Inferior parietal cortex (tissue), 1 donor: ENCODE measurements at regions not wholly inside any gene's neighbourhood (a gene's known extent, or its start where the extent isn't known, plus 50 kb on each side); places are given as distances from the start of the nearest gene placed in this dataset.

ENCODE experiments used
- DNase-seq: peaks from one replicate; pipeline ENCODE4 v3.0.0-alpha.2; 2016; ENCODE audit errors: extremely low spot score

DNA sequence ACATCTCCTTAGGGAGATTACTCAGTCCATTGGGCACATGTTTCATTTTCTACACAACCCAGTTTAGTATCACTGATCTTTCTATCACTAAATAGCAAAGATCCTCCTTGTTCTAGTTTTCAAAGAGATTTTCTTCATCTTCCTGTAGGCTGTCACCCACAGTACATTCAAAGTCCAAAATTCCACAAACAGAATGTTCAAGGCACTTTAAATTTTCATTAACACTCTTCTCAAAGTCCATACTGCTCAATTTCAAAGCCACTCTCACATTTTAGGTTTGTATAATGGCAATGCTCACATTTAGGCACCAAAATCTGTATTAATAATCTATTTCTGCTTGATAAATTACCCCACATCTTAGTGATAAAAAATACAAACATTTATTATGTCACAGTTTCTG, 152.8 kb downstream of the FSIP2 start:
- DNase-seq, result no peak

DNA sequence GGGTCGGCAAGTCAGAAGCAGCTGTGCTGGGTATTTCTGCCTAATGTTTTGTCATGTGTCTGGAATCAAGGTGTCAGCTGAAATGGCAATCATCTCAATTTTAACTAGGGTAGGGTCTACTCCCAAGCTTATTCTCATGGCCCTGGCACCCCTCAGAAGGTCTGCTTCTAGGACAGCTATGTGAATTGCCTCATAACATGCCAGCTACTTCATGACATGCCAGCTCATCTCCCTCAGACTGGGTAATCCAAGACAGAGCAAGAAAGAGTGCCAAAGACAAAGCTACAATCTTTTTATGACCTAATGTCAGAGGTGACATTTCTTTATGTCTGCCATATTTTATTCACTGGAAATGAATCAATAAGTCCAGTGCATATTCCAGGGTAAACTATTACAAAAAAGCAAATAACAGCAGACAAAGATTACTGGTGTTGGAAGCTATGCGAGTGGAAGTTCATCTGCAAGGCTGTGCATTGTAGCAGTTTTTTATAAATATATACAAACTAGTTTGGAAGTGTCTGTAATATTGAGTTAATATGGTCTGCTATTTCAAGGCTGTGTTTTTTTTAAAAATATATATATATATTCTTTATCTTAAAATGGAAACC, 153.3 kb downstream of the FSIP2 start:
- no peak for DNase-seq

DNA sequence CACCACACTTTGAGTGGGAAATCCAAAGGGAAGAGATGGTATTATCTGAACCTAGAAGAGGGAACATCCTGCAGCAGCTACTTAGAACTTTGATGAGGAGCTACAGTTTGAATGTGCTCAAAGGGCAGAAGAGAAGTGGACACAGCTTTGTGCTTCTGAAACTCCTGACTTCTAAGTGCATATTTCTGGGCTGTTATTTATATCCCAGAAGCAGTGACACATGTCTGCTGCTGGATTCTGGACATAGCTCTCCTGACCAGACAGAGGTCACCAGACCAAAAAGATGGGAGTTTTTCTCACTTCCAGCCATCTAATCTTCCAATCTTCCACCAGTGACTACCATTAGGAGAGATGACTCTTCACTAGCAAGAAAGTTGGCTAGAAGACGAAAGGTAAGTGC, 153.9 kb downstream of the FSIP2 start:
- no peak for DNase-seq

DNA sequence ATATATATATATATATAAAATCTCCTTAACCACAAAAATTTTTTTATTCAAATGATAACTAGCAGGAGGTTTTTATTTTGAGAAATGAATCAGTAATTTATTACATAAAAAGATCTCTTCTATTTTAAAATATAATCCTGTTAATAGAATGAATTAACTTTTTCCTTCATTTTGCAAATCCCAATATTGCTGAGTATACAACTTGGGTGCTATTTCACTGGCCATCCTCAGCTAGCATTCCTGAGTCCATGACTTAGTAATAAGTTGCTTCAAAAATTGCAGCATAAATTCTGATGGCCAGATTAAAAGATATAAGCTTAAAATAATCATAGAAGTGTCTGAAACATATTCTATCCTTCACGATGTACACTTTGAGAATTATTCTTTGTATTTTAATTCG, 155.6 kb downstream of the FSIP2 start:
- no peak for DNase-seq

DNA sequence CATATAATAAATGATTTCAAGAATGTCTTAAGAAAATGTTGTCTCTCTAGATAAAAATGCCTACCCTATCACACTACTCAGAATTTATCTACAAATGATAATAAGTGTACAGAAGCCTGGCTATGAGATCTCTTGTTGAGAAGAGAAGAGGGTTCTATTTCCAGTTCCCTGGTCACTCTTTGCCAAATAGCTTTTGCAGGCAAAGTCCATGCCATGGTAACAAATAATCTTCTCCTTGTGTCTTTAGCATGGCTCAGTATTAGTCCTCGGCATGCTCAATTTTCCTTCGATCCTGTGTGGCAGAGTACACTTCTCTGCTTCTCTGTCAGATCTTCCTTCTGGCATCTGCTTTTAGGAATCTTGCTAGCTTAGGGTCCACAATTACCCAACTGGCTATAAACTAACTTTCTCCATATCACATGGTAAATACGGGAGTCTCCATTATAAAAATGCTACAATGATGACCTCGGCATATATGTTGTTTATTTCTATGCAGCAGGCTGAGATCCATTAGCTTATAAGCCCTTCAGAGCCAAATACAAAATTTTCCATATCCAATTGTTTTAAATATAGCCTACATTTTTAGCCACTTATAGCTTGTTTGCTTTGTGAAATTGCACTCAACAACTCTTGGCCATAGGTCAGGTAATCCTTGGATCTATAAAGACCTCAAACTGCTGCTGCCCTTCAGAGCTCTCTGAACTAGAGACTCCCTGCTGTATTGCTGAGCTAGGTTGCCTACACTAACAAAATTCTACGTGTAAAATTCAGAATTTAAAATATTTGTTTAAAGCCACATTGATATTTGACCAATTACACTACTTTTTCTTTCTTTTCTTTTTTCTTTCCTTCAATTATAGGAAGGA, 157.5 kb downstream of the FSIP2 start:
- DNase-seq, result no peak

DNA sequence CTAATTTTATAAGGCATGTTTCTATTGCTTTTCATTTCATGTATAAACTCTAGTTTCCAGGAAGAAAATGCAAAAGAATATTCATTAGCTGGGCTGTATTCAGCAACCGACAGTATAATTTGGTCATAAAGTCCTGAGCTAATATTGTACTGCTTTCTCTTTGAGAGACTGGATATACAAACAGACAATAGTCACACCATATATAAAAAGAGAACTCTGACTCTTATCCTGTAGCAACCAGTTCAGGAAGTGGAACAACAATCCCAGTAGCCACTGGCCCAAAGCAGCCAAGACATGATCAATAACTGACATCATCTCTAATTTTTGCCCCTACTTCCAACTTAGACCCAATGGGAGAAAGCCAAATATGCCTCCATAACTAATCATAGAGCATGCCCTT, 160.8 kb downstream of the FSIP2 start:
- DNase-seq, result no peak

DNA sequence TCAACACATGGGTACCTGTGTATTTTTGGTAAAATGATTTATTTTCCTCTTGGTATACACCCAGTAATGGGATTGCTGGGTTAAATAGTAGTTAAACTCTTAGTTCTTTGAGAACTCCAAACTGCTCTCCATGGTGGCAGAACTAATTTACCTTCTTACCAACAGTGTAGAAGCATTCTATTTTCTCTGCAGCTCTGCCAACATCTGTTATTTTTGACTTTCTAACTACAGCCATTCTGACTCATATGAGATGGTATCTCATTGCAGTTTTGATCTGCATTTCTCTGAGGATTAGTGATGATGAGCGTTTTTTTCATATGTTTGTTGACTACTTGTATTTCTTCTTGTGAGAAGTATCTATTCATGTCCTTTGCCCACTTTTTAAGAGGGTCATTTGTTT, 180.6 kb downstream of the FSIP2 start:
- DNase-seq, result no peak

DNA sequence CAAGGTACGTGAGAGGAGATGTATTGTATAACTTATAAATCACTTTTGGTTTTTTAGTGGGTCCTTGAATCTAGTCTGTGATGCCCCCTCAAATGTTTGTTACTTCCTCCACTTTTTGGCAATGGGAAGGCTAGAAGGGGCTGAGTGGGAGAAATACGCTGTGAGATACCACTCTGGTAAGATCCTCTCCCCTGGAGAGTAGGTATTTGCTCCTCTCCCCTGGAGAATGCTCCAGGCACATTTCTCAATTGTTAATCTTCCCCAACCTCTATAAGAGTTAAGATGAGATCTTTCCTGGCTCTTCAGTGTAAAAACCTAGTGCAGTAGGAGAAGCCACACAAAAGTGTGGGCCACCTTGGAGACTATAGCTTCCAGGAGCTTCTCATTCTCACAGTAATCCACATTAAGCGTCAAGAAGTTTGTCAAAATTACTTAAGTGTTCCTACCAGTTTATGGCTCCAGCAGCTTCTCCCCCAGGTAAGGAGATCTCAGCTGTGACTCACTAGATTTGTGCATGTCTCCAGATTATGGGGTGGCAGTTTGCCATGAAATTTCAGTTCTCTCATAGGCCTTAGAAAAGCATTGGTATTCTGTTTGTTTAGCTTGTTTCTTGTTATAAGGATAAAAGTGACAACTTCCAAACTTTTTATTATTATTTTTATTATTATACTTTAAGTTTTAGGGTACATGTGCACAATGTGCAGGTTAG, 182.6 kb downstream of the FSIP2 start:
- DNase-seq, result no peak

DNA sequence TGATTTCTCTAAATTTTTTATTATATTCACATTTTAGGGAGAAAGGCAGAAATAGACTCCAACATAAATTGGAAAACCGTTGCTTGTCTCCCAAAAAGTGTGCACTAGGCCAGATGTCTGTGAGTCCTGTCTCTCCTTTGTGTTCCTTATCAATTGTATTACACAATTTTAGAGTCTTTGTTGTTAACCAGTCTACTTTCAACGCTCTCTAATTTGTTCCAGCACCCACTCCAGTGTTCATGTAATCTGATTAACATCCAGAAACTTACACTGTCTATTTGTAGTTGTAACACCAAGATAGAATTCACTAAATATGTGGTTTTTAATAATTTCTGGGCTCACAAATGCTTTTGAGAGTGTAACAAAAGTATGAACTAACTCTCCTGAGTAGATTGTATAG, 195.6 kb downstream of the FSIP2 start:
- no peak for DNase-seq

DNA sequence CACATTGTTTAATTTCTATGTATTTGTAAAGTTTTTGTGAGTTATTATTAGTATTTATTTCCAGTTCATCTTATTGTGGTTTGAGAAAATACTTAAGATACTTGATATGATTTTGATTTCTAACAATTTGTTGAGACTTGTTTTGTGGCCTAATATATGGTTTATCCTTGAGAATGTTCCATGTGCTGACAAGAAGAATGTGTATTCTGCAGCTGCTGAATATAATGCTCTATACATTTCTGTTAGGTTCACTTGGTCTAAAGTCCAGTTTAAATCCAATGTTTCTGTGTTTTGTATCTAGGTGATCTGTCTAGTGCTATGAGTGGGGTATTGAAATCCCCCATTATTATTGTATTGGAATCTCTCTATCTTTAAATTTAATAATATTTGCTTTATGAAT, 201.3 kb downstream of the FSIP2 start:
- DNase-seq, result no peak

DNA sequence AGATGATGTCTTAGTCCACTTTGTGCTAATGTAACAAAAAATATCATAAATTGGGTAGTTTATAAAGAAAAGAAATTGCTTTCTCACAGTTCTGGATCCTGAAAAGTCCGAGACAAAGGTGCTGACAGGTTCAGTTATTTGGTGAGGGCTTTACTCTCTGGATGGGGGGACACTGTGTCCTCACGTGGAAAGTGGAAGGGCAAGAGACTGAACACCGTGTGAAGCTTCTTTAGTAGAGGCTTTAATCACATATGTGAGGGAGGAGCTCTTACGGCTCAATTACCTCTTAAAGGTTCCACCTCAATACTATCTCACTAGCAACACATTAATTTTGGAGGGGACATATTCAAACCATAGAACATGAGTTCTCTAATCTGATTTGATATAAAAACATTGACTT, 204.3 kb downstream of the FSIP2 start:
- no peak for DNase-seq

DNA sequence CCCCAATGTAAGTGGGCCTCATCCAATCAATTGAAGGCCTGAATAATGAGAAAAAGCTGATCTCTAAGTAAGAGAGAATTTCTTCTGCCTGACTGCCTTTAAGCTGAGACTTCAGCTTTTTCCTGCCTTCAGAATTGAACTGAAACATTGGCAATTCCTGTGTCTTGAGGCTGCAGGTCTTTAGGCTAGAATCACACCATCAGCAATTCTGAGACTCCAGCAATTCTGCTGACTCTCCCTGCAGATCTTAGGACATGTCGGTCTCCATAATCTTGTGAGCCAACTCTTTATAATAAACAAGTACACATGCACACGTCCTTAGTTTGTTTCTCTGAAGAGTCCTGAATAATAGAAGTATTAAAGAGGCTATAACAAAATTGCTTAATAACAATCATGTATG, 209.1 kb downstream of the FSIP2 start:
- DNase-seq, result no peak

DNA sequence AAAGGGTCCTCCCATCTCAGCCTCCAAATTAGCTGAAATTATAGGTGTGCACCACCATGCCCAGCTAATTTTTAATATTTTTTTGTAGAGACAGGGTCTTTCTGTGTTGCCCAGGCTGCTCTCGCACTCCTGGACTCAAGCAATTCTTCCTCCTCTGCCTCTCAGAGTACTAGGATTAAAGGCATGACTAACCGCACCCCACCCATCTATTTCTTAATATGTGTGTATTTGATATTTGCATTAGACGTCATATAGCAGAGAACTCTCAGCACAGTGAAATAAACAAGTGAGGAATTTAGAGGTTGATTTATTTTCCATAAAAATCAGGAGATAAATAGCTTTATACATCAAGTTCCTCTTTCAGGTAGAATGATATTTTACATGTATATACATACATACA, 213.5 kb downstream of the FSIP2 start:
- DNase-seq, result no peak

DNA sequence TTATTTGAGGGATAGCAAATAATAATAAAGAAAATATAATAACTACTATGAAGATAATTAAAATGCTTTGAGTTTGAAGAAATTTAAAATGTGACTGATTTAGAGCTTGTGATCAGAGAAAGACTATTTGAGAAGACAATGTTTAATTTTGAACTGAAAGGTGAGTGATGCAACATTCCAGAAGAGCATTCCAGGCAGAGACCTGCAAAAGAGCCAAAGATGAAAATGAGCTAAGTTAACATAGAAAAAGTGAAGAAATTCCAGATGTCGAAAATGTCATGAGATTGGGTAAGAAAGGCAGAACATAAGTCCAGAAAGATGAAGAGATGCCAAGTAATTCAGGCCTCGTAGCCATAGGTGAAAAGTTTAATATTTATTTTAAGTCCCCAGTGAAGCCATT, 215.8 kb downstream of the FSIP2 start:
- no peak for DNase-seq

DNA sequence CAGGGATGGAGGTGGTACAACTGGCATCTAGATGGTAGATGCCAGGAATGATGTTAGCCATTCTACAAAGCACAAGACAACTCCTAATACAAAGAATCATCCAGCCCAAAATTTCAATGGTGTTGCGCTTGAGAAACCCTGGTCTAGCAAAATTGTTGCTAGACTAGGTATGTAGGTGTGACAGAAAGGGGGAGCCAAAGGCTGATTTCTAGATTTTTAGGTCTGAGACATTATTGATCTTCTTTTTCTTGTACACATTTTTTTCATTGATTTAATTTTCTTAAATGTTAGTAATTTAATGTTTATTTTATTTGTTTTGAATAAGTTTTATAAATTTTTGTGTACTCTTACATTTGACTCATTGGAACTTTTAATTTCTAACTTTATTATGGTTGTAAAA, 216.4 kb downstream of the FSIP2 start:
- no peak for DNase-seq

DNA sequence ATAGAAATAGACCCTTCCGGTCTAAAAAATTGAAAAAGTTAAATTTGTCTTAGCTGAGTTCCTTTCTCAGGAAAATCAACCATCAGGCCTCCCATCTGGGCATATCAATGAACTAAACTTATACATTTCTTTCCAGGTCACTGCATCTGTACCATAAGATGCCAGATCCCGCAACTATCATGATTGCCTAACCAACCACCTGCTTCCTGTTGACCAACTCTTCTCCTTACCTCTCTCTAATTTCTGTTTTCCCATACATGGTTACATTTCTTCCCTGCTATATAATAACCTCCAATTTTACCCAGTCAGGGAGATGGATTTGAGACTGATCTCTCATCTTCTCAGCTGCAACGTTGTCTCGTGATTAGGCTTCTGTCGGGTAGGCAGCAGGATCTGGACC, 228.7 kb downstream of the FSIP2 start:
- DNase-seq, result no peak

DNA sequence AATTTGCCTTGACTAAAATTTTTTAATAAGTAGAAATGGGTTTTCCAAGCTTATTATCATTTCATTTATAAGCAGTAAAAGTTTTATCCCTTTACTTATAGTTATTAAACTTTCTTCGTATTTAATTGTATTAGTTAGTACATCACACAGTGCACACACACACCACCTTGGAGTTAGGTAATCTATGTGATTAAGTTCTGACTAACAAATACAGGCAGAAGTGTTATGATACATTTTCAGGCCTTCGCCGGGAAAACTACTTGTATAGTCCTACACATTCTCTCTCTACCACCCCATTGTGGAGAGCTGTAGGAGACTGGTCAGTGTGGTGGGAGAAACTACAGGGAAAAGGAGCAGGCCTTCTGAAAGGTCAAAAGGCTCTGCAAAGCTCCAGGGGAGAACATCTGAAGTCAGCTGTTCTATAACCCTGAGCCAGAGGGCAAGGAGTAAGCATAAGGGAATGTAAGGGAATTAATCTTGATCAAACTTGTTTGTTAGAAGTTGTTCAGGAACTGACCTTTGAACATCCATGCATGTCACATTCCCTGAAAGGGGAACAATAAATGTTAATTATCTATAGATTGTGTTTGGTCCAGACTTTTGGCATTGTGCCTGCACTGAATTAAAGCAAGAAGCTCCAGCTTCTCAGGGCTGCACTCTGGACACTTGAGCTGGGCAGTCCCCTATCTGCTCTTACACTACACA, 231.7 kb downstream of the FSIP2 start:
- DNase-seq, result no peak

DNA sequence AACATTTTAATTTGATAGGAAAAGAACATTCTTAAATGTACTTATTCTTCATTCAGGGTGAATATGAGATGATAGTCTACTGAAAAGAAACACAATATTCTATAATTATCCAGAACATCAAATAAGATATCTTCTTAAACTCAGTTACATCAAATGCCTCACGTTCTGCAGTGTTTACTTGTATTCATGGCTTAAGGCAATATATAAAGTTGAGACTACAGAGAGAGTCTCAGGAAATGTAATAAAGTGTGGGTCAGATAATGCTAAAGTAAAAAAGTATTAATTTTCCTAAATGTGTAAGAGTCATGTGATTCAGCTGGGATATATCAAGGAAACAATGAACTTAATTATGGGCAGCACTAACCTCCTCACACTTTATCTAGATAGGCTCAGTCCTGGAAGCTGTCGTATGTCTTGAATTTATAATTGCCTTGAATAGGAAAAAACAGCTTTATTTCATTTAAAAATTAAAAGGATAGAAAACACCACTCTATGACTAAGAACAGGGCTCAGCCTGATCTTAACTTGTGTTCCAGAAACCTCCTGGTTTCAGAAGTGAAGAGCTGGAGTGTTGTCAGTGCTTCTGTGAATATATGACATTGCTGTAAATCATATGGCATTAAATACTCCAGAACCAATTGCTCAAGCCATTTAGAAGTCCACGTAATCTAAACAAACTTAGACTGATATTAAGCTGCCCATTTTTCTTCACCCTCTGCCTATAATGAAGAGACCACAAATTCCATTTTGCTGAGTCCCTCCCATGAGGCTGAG, 240.2 kb downstream of the FSIP2 start:
- no peak for DNase-seq

DNA sequence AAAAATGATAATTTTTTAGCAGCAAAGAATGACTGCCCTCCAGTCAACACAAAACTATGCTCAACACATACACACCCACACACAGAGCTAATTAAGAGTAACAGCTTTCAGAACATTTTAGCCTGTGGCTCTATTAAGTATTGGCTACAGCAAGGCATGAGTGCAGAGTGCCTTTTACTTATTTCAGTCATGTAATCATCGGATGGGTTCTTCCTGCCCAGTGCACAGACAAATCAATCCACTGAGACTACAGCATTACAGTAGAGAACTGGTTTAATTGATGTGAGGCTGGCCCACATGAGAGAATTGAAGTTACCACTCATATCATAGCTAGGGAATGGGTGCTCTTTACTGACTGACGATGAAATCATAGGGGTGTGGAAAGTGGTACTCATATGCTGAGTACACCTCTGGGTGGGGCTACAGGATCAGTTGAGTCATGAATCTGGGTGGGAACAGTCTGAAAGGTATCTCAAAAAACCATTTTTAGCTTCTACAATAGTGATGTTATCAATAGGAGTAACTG, 241.0 kb downstream of the FSIP2 start:
- DNase-seq, result no peak

DNA sequence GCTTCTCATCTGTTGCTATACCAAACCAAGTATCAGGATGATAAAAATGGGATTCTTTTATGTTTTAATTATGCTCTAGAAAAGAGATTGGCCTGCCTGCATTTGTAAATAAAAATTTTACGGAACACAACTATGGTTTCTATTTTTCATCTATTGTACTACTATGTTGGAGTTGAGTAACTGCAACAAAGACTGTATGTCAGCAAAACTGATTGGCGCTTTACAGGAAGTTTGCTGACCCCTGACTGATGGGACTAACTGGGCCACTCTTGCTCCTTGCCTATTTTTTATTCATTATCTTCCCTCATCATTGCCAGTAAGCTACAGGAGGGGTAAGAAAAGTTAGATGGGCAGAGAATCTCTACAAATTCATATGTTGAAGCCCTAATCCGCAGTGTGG, 242.3 kb downstream of the FSIP2 start:
- DNase-seq, result no peak

DNA sequence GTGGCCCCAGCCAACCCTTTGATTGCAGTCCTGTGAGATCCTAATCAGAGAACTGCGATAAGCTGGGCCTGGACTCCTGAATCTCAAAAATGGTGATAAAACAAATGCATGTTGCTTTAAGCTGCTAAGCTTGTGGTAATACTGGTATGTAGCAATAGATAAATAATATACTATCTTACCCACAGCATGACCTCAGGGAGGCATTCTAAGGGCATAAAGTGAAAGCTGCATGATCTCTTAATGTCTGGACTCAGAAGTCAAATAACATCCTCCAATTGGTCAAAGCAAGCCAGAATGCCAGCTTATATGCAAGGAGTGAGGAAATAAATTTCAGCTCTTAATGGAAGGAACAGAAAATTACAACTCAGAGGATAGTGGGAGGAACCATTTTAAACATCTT, 246.1 kb downstream of the FSIP2 start:
- DNase-seq, result no peak
